Fibroblast of villous mesenchyme (primary cell): ENCODE measurements at regions not wholly inside any gene's neighbourhood (a gene's known extent, or its start where the extent isn't known, plus 50 kb on each side); places are given as distances from the start of the nearest gene placed in this dataset.

Experiments
- DNase-seq: peaks from one replicate; pipeline ENCODE4 v3.0.0-alpha.2; 2010; ENCODE audit warnings: low read depth
- H3K4me3 ChIP-seq: 2 replicates; pipeline ENCODE4 v1.5.1; 2011; ENCODE audit warnings: low read depth, mild to moderate bottlenecking, low read length
- TF ChIP-seq, protein P1 (sequence below): IDR thresholded peaks from 2 replicates; pipeline ENCODE4 v1.5.1; 2012; ENCODE audit warnings: low read depth, mild to moderate bottlenecking, low read length; ENCODE audit not compliant: insufficient read depth

DNA sequence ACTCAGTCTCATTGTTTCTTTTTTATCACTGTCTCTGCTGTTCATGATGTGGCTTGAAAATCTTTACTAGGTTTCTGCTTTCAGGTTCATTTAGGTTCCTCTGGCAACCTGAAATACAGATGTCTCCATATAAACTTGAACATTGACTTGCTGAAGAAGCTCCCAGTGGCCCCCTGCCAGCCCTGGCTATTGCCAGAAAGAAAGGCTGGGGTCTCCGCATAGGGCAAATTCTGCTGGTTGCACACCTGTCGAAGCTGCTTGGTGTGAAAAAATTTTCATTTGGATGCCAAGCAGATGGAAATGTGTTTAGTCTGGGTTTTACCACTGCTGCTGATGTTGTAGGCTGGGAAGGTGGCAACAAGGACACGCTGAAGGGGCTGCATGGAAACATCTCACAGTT, 826.7 kb upstream of the GHITM start:
- TF ChIP-seq, protein P1, sequence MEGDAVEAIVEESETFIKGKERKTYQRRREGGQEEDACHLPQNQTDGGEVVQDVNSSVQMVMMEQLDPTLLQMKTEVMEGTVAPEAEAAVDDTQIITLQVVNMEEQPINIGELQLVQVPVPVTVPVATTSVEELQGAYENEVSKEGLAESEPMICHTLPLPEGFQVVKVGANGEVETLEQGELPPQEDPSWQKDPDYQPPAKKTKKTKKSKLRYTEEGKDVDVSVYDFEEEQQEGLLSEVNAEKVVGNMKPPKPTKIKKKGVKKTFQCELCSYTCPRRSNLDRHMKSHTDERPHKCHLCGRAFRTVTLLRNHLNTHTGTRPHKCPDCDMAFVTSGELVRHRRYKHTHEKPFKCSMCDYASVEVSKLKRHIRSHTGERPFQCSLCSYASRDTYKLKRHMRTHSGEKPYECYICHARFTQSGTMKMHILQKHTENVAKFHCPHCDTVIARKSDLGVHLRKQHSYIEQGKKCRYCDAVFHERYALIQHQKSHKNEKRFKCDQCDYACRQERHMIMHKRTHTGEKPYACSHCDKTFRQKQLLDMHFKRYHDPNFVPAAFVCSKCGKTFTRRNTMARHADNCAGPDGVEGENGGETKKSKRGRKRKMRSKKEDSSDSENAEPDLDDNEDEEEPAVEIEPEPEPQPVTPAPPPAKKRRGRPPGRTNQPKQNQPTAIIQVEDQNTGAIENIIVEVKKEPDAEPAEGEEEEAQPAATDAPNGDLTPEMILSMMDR: no peak
- H3K4me3 ChIP-seq: no peak overlapping the region
- no peak for DNase-seq

DNA sequence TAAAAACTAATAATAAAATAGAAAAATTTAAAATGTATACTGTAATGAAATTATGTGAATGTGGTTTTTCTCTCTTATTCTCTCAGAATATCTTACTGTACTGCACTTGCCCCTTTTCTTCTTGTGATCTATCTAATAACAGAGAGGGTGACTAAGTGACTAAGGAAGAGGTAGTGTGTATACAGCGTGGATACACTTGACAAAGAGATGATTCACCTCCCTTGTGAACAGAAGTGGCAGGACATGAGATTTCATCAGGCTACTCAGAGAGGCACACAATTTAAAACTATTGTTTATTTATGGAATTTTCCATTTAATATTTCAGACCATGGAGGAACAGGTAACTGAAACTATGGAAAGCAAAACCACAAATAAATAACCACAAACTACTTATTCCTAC, 806.6 kb upstream of the GHITM start:
- TF ChIP-seq, protein P1: no peak
- no peak overlapping the region for H3K4me3 ChIP-seq
- no peak for DNase-seq

DNA sequence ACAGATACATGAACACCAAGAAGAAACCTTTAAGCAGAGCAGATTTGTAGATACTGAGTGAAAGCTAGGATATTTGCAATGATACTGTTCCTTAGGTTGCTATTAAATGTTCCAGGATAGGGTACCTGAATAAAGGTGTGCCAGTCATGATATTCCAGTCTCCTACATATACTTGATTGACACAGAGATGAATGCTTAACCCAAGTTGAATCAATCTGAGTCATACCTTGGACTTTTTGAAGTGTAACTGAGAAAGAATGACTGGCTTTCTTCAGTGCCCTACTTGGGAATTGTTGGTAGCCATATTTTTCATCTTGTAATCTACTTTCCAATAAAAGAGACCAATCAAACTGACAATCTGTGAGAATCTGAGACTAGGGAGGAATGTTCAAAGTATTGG, 805.7 kb upstream of the GHITM start:
- TF ChIP-seq, protein P1: no peak
- DNase-seq: no peak
- H3K4me3 ChIP-seq: no peak overlapping the region

DNA sequence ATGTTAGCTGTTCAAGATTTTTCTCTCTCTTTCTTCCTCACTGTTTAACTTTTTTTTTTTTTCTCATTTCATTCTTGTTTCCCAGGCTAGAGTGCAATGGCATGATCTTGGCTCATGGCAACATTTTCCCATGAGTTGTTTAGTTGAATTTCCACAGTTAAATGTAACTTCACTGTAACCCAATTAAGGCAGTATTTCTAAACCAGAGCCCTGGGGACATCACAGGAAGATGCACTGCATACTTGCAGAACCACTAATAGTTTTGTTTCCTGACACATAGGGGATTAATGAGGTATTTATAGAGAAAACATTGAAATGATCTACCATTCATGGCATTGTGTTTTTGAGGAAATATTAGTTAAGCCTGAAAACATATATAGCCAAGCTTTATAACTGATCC, 795.6 kb upstream of the GHITM start:
- TF ChIP-seq, protein P1: no peak
- no peak for DNase-seq
- no peak overlapping the region for H3K4me3 ChIP-seq

DNA sequence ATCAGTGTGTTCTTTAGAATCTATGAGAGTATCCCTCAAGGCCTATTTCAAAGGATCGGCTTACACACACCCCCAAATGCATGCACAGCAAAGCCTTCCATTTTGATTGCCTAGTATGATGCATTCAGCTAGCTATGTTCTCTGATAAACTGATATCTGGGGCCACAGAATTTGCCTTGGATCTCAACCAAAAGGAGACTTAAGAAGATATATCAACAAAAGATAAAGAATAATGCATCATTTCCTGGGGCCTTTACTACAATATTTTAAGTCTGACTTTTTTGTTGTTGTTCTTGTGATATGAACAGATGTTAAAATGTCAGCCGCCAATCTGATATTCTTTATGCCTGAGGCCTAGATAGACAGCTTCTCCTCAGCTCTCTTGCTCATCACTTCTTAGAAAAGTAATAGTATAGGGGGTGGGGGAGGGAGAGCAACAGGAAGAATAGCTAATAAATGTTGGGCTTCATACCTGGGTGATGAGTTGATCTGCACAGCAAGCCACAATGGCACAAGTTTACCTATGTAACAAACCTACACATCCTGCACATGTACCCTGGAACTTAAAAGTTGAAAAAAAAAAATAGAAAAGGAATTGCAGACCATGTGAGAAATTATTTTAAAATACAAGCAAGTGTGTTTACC, 792.9 kb upstream of the GHITM start:
- TF ChIP-seq, protein P1: no peak
- DNase-seq: peak; percentile 0
- H3K4me3 ChIP-seq: no peak overlapping the region

DNA sequence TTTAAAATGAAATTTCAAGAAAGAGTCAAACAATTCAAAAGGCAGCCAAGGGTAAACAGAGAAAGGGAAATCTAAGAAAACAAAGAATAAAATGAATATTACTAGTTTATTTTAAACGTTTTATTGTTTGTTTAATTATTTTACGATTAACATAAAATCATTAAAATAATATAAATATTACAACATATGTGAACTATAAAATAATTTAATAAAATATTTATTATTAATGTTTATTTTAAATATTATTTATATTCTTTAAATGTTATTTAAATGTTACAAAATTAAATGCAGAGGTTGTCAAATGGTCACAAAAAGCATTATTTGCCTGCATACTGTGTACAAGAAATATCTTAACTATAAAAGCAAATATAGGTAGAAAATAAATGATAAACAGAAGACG, 786.7 kb upstream of the GHITM start:
- TF ChIP-seq, protein P1: no peak
- no peak overlapping the region for H3K4me3 ChIP-seq
- DNase-seq: no peak

DNA sequence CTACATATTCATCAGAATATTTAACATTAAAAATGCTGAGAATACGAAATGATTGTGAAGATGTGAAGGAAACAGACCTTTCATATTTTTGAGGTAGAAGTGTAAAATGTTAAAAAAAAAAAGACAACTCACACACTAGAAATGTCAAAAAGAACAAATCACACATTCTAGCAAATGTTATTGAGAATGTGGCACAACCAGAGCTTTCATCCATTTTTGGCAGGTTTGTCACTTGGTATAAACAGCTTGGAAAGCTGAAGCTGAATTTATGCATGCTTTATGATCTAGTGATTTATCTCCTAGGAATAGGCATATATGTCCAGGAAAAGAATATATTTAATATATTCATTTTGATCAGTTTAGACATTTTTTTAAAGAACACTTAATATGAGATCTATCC, 784.9 kb upstream of the GHITM start:
- no peak for DNase-seq
- TF ChIP-seq, protein P1: no peak
- no peak overlapping the region for H3K4me3 ChIP-seq
